ENCODE measurements at regions not wholly inside any gene's neighbourhood (a gene's known extent, or its start where the extent isn't known, plus 50 kb on each side); places are given as distances from the start of the nearest gene placed in this dataset.
A peak's percentile ranks its signal among the peaks of the same experiment; 100 is the strongest.

DNA sequence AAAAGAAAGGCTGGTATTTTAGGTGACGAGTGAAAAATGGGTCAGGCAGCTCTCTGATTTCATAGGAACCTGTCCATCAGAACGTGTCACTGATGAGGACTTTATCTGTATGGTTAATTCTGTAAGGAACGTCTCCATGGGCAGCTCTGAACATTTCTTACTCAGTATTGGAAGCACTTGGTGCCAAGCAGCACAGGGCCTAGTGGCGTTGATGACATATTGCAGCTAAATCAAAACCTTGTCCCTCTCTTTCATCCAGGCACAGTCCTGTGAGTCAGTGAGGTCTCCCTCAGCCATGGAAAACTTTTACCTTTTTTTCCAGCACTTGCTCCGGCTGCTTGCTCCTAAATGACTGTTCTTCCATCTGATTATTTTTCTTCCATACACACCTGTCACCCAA, 301.9 kb downstream of the DHX15 start:
- Histone ChIP-seq H3K27me3 (ENCODE audit: low read depth, low read length) (no peaks in the 10 kb centered on the region), H3K9me3 (ENCODE audit: control insufficient read depth in 1 of 2, low read length in 2 of 2) (no peaks in the 10 kb centered on the region), H3K36me3 (ENCODE audit: control insufficient read depth in 1 of 2, insufficient read depth in 2 of 2, low read length in 2 of 2) (no peaks in the 10 kb centered on the region), H3K4me1 (ENCODE audit: control insufficient read depth in 1 of 2, insufficient read depth in 2 of 2, low read length in 2 of 2) (no peaks in the 10 kb centered on the region), H3K4me3 (ENCODE audit: low read depth in 1 of 2, low read length in 2 of 2) (no peak overlapping the region), H3K27ac (ENCODE audit: low read length) (no peak overlapping the region)

DNA sequence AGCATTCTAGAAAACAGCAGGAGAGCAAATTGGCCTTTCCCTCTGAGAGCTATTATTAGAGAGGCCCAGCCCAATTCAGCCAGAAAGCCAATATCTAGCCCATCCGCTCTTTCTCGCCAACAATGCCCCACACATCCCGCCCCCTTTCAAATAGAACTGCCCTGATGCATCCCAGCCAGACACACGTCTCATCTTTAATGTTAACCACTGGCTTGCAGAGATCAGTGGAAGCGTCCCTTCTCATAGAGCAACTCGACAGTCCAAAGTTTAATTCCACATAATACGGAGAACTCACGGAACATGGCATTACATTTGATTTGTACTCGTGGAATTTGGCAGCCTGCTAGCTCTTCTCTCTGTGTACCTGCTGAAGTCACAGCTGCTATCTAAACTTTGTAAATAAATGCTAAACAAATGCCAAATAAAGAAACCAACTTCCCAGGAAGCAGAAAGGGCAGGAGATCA, 304.4 kb downstream of the DHX15 start:
- H3K27ac ChIP-seq (ENCODE audit: low read length) = no peak overlapping the region
- no peaks in the 10 kb centered on the region for H3K9me3 ChIP-seq (ENCODE audit: control insufficient read depth in 1 of 2, low read length in 2 of 2)
- no peaks in the 10 kb centered on the region for H3K36me3 ChIP-seq (ENCODE audit: control insufficient read depth in 1 of 2, insufficient read depth in 2 of 2, low read length in 2 of 2)
- H3K27me3 ChIP-seq (ENCODE audit: low read depth, low read length) = no peaks in the 10 kb centered on the region
- H3K4me3 ChIP-seq (ENCODE audit: low read depth in 1 of 2, low read length in 2 of 2) = peak overlapping the region in 1 of 2 donors; percentile 1
- no peaks in the 10 kb centered on the region for H3K4me1 ChIP-seq (ENCODE audit: control insufficient read depth in 1 of 2, insufficient read depth in 2 of 2, low read length in 2 of 2)

DNA sequence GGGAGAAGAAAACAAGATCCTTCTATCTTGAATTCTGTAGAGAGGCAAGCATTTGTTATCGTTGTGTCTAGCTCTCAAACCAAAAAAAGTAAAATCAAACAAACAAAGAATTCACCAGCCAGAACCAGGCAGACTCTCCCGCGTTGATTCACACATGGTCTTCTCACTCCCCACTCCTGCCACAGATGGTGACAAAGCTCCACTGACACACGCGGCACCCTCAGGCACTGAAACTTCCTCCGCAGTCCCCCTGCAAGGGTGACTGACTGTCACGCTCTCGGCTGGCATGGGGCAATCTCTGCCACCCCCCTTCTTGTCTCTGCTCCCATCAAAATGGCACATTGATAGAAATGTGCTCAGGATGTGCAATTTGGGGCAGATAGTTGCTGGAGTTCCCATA, 304.9 kb downstream of the DHX15 start:
- Histone ChIP-seq H3K27ac (ENCODE audit: low read length) (no peak overlapping the region), H3K27me3 (ENCODE audit: low read depth, low read length) (no peaks in the 10 kb centered on the region), H3K4me1 (ENCODE audit: control insufficient read depth in 1 of 2, insufficient read depth in 2 of 2, low read length in 2 of 2) (no peaks in the 10 kb centered on the region), H3K9me3 (ENCODE audit: control insufficient read depth in 1 of 2, low read length in 2 of 2) (no peaks in the 10 kb centered on the region), H3K4me3 (ENCODE audit: low read depth in 1 of 2, low read length in 2 of 2) (no peak overlapping the region), H3K36me3 (ENCODE audit: control insufficient read depth in 1 of 2, insufficient read depth in 2 of 2, low read length in 2 of 2) (no peaks in the 10 kb centered on the region)

GRCh38 chr4:24278693-24279092, 305.7 kb downstream of the DHX15 start:
- no peak overlapping the region for H3K4me3 ChIP-seq (ENCODE audit: low read depth in 1 of 2, low read length in 2 of 2)
- no peak overlapping the region for H3K27ac ChIP-seq (ENCODE audit: low read length)
- no peaks in the 10 kb centered on the region for H3K36me3 ChIP-seq (ENCODE audit: control insufficient read depth in 1 of 2, insufficient read depth in 2 of 2, low read length in 2 of 2)
- H3K27me3 ChIP-seq (ENCODE audit: low read depth, low read length) = no peaks in the 10 kb centered on the region
- H3K9me3 ChIP-seq (ENCODE audit: control insufficient read depth in 1 of 2, low read length in 2 of 2) = no peaks in the 10 kb centered on the region
- H3K4me1 ChIP-seq (ENCODE audit: control insufficient read depth in 1 of 2, insufficient read depth in 2 of 2, low read length in 2 of 2) = no peaks in the 10 kb centered on the region

DNA sequence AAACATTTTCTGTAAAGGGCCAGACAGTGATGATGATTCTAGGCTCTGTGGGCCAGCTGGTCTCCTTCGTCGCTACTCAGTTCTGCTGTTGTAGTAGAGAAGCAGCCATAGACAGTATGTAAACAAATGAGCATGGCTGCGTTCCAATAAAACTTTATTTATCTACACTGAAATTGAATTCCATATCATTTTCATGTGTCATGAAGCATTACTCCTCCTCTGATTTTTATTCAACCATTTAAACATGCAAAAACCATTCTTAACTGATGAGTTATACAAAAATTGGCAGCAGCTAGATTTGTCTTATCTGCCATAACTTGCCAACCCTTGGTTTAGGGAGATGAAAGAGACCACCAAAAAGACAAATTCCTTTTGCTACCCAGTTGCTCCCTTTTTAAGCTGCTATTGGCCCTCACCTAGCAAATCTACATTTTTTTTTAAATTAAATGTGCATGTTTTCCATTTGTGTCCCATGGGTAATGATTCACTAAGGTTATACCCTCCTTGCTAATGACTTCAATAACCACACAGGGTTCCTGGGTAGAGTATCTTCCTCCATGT, 309.9 kb downstream of the DHX15 start:
- no peaks in the 10 kb centered on the region for H3K4me1 ChIP-seq (ENCODE audit: control insufficient read depth in 1 of 2, insufficient read depth in 2 of 2, low read length in 2 of 2)
- no peaks in the 10 kb centered on the region for H3K36me3 ChIP-seq (ENCODE audit: control insufficient read depth in 1 of 2, insufficient read depth in 2 of 2, low read length in 2 of 2)
- H3K9me3 ChIP-seq (ENCODE audit: control insufficient read depth in 1 of 2, low read length in 2 of 2) = no peaks in the 10 kb centered on the region
- no peaks in the 10 kb centered on the region for H3K27me3 ChIP-seq (ENCODE audit: low read depth, low read length)
- H3K4me3 ChIP-seq (ENCODE audit: low read depth in 1 of 2, low read length in 2 of 2) = no peak overlapping the region
- H3K27ac ChIP-seq (ENCODE audit: low read length) = no peak overlapping the region

GRCh38 chr4:24273136-24273535, 311.2 kb downstream of the DHX15 start:
- no peaks in the 10 kb centered on the region for H3K36me3 ChIP-seq (ENCODE audit: control insufficient read depth in 1 of 2, insufficient read depth in 2 of 2, low read length in 2 of 2)
- no peaks in the 10 kb centered on the region for H3K27me3 ChIP-seq (ENCODE audit: low read depth, low read length)
- H3K9me3 ChIP-seq (ENCODE audit: control insufficient read depth in 1 of 2, low read length in 2 of 2) = no peaks in the 10 kb centered on the region
- H3K4me3 ChIP-seq (ENCODE audit: low read depth in 1 of 2, low read length in 2 of 2) = no peak overlapping the region
- no peaks in the 10 kb centered on the region for H3K4me1 ChIP-seq (ENCODE audit: control insufficient read depth in 1 of 2, insufficient read depth in 2 of 2, low read length in 2 of 2)
- H3K27ac ChIP-seq (ENCODE audit: low read length) = no peak overlapping the region

- no peak overlapping the region for H3K4me3 ChIP-seq (ENCODE audit: low read depth in 1 of 2, low read length in 2 of 2)
- no peak overlapping the region for H3K27ac ChIP-seq (ENCODE audit: low read length)
- no peaks in the 10 kb centered on the region for H3K9me3 ChIP-seq (ENCODE audit: control insufficient read depth in 1 of 2, low read length in 2 of 2)
- no peaks in the 10 kb centered on the region for H3K27me3 ChIP-seq (ENCODE audit: low read depth, low read length)
- no peaks in the 10 kb centered on the region for H3K36me3 ChIP-seq (ENCODE audit: control insufficient read depth in 1 of 2, insufficient read depth in 2 of 2, low read length in 2 of 2)
- H3K4me1 ChIP-seq (ENCODE audit: control insufficient read depth in 1 of 2, insufficient read depth in 2 of 2, low read length in 2 of 2) = no peaks in the 10 kb centered on the region
Measured at GRCh38 chr4:24266951-24267722, 317.2 kb downstream of the DHX15 start.

- no peaks in the 10 kb centered on the region for H3K9me3 ChIP-seq (ENCODE audit: control insufficient read depth in 1 of 2, low read length in 2 of 2)
- H3K27me3 ChIP-seq (ENCODE audit: low read depth, low read length) = no peaks in the 10 kb centered on the region
- no peak overlapping the region for H3K27ac ChIP-seq (ENCODE audit: low read length)
- H3K4me3 ChIP-seq (ENCODE audit: low read depth in 1 of 2, low read length in 2 of 2) = no peak overlapping the region
- no peaks in the 10 kb centered on the region for H3K4me1 ChIP-seq (ENCODE audit: control insufficient read depth in 1 of 2, insufficient read depth in 2 of 2, low read length in 2 of 2)
- H3K36me3 ChIP-seq (ENCODE audit: control insufficient read depth in 1 of 2, insufficient read depth in 2 of 2, low read length in 2 of 2) = no peaks in the 10 kb centered on the region
Measured at GRCh38 chr4:24265989-24266388, 318.4 kb downstream of the DHX15 start.

DNA sequence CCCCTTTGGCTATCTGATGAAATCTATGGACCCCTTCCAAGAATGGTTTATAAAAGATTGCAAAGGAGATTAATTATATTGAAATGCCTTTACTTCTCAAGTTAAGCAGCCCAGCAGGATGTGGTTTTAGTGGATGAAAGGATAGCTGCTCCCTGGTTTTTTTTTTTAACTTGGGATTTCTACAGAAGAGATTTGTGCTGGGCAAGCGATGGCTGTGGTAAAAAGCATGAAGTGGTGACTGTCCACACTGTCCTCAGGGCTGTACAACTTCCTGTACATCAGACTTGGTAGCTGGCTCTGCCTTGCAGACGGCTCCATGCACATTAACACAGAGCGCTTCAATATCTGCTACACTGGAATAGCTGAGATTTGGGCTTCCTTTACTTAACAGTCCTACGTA, 321.7 kb downstream of the DHX15 start:
- no peaks in the 10 kb centered on the region for H3K27me3 ChIP-seq (ENCODE audit: low read depth, low read length)
- no peak overlapping the region for H3K4me3 ChIP-seq (ENCODE audit: low read depth in 1 of 2, low read length in 2 of 2)
- no peaks in the 10 kb centered on the region for H3K4me1 ChIP-seq (ENCODE audit: control insufficient read depth in 1 of 2, insufficient read depth in 2 of 2, low read length in 2 of 2)
- no peaks in the 10 kb centered on the region for H3K9me3 ChIP-seq (ENCODE audit: control insufficient read depth in 1 of 2, low read length in 2 of 2)
- H3K36me3 ChIP-seq (ENCODE audit: control insufficient read depth in 1 of 2, insufficient read depth in 2 of 2, low read length in 2 of 2) = no peaks in the 10 kb centered on the region
- no peak overlapping the region for H3K27ac ChIP-seq (ENCODE audit: low read length)

GRCh38 chr4:24262084-24262483, 322.3 kb downstream of the DHX15 start:
- no peaks in the 10 kb centered on the region for H3K27me3 ChIP-seq (ENCODE audit: low read depth, low read length)
- no peaks in the 10 kb centered on the region for H3K36me3 ChIP-seq (ENCODE audit: control insufficient read depth in 1 of 2, insufficient read depth in 2 of 2, low read length in 2 of 2)
- H3K27ac ChIP-seq (ENCODE audit: low read length) = no peak overlapping the region
- no peaks in the 10 kb centered on the region for H3K4me1 ChIP-seq (ENCODE audit: control insufficient read depth in 1 of 2, insufficient read depth in 2 of 2, low read length in 2 of 2)
- no peak overlapping the region for H3K4me3 ChIP-seq (ENCODE audit: low read depth in 1 of 2, low read length in 2 of 2)
- H3K9me3 ChIP-seq (ENCODE audit: control insufficient read depth in 1 of 2, low read length in 2 of 2) = no peaks in the 10 kb centered on the region

DNA sequence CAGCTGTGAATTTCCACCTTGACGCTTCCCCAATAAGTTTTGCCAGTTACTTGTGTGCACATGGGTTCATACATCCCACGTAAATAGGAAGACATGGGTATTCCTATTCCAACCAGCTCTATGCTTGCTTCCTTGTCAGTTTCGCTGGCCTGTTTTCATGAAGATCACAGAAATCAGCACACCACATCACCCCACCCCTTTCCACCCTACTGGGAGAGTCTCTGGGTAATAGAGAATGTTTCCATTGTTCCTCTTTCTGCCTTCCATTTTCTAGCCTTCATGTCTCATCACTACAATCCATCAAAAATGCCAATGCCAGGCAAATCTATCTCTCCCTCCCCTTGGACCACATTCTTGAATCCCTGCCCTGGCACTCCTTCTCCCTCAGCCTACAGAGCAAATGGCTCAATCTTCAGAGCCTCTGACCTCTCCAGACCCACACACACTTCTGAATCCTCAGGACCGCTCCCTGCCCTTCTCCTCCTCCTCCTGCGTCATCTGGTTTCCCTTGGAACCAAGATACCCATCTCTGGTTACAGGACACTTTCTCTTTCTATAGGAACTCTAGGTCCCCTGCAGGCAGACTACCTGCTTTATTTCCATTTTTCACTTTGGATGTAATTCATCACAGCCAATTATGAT, 323.3 kb downstream of the DHX15 start:
- no peaks in the 10 kb centered on the region for H3K4me1 ChIP-seq (ENCODE audit: control insufficient read depth in 1 of 2, insufficient read depth in 2 of 2, low read length in 2 of 2)
- no peak overlapping the region for H3K27ac ChIP-seq (ENCODE audit: low read length)
- H3K4me3 ChIP-seq (ENCODE audit: low read depth in 1 of 2, low read length in 2 of 2) = no peak overlapping the region

More for the DNA sequence above, 323.3 kb downstream of the DHX15 start:
- Histone ChIP-seq H3K36me3 (ENCODE audit: control insufficient read depth in 1 of 2, insufficient read depth in 2 of 2, low read length in 2 of 2) (no peaks in the 10 kb centered on the region), H3K9me3 (ENCODE audit: control insufficient read depth in 1 of 2, low read length in 2 of 2) (no peaks in the 10 kb centered on the region), H3K27me3 (ENCODE audit: low read depth, low read length) (no peaks in the 10 kb centered on the region)
